Hepatocyte (in vitro differentiated cells): ENCODE measurements at regions not wholly inside any gene's neighbourhood (a gene's known extent, or its start where the extent isn't known, plus 50 kb on each side); places are given as distances from the start of the nearest gene placed in this dataset.

Experiments
- DNase-seq: peaks from one replicate; pipeline ENCODE4 v3.0.0-alpha.2; 2016; ENCODE audit warnings: low spot score
- H2AFZ ChIP-seq: fragments of 200-600 bp; sonication (generic); 2 replicates; pipeline ENCODE4 v1.6.0; 2016; ENCODE audit warnings: antibody characterized with exemption, mild to moderate bottlenecking
- H3K27ac ChIP-seq: fragments of 200-600 bp; sonication (generic); 2 replicates; pipeline ENCODE4 v1.5.1; 2016; ENCODE audit warnings: mild to moderate bottlenecking
- H3K27me3 ChIP-seq: fragments of 200-600 bp; sonication (generic); 2 replicates; pipeline ENCODE4 v1.6.1; 2016
- H3K36me3 ChIP-seq: fragments of 200-600 bp; sonication (generic); replicated peaks from 2 replicates; pipeline ENCODE4 v1.5.1; 2016; ENCODE audit warnings: low read depth; ENCODE audit not compliant: insufficient read depth
- H3K4me1 ChIP-seq: fragments of 200-600 bp; sonication (generic); 2 replicates; pipeline ENCODE4 v1.5.1; 2016; ENCODE audit warnings: mild to moderate bottlenecking, moderate library complexity; ENCODE audit not compliant: insufficient read depth
- H3K4me2 ChIP-seq: fragments of 200-600 bp; sonication (generic); 2 replicates; pipeline ENCODE4 v1.6.0; 2016
- H3K4me3 ChIP-seq: fragments of 200-600 bp; sonication (generic); 2 replicates; pipeline ENCODE4 v1.5.1; 2016; ENCODE audit warnings: mild to moderate bottlenecking
- H3K79me2 ChIP-seq: fragments of 200-600 bp; sonication (generic); 2 replicates; pipeline ENCODE4 v1.6.0; 2017; ENCODE audit warnings: mild to moderate bottlenecking
- H3K9me2 ChIP-seq: fragments of 200-600 bp; sonication (generic); replicated peaks from 2 replicates; pipeline ENCODE4 v1.6.0; 2017; ENCODE audit warnings: mild to moderate bottlenecking; ENCODE audit not compliant: insufficient read depth
- H3K9me3 ChIP-seq: fragments of 200-600 bp; sonication (generic); 2 replicates; pipeline ENCODE4 v1.5.1; 2016; ENCODE audit warnings: low read depth, mild to moderate bottlenecking
- H4K20me1 ChIP-seq: fragments of 200-600 bp; sonication (generic); 2 replicates; pipeline ENCODE4 v1.6.0; 2016; ENCODE audit warnings: mild to moderate bottlenecking; ENCODE audit not compliant: insufficient read depth, poor library complexity, severe bottlenecking
- CTCF ChIP-seq: fragments of 200-600 bp; sonication (generic); IDR thresholded peaks from 2 replicates; pipeline ENCODE4 v1.5.1; 2016; ENCODE audit warnings: antibody characterized with exemption, mild to moderate bottlenecking; ENCODE audit not compliant: poor library complexity
- EZH2 ChIP-seq: fragments of 200-600 bp; sonication (generic); IDR thresholded peaks from 2 replicates; pipeline ENCODE4 v1.6.1; 2016; ENCODE audit warnings: antibody characterized with exemption, mild to moderate bottlenecking, borderline replicate concordance
- EZH2phosphoT487 ChIP-seq: fragments of 200-600 bp; sonication (generic); IDR thresholded peaks from one replicate; pipeline ENCODE4 v1.6.1; 2018; ENCODE audit warnings: antibody characterized with exemption, mild to moderate bottlenecking, low read depth, moderate library complexity; ENCODE audit not compliant: unreplicated experiment, severe bottlenecking
- WGBS: methylation state at CpG from one replicate; pipeline ENCODE4 v1.1.6; 2016; ENCODE audit warnings: low lambda C conversion rate; ENCODE audit errors: missing lambda C conversion rate; 5-methylcytosine and 5-hydroxymethylcytosine counted together

GRCh38 chr1:29631836-29632805, 395.8 kb downstream of the PTPRU start:
- no peaks in the 10 kb centered on the region for H3K27me3 ChIP-seq
- H3K4me1 ChIP-seq: peaks cover 4% of the 10 kb centered on the region
- no peaks in the 10 kb centered on the region for H3K79me2 ChIP-seq
- H3K27ac ChIP-seq: no peak overlapping the region
- no peaks in the 10 kb centered on the region for H3K9me2 ChIP-seq
- H3K4me2 ChIP-seq: no peak overlapping the region
- H4K20me1 ChIP-seq: no peaks in the 10 kb centered on the region
- DNase-seq: no peak
- H3K9me3 ChIP-seq: no peaks in the 10 kb centered on the region
- TF ChIP-seq CTCF (no peak), EZH2 (no peak), EZH2phosphoT487 (no peak)
- no peaks in the 10 kb centered on the region for H3K36me3 ChIP-seq
- no peak overlapping the region for H3K4me3 ChIP-seq
- H2AFZ ChIP-seq: no peak overlapping the region
- 86% methylated on average over 9 of the region's 9 CpGs for WGBS

GRCh38 chr1:29631361-29631760, 395.0 kb downstream of the PTPRU start:
- Histone ChIP-seq H3K36me3 (no peaks in the 10 kb centered on the region), H3K4me2 (no peak overlapping the region), H4K20me1 (no peaks in the 10 kb centered on the region), H3K9me3 (no peaks in the 10 kb centered on the region), H3K27ac (no peak overlapping the region), H3K9me2 (no peaks in the 10 kb centered on the region), H3K27me3 (no peaks in the 10 kb centered on the region), H3K4me1 (peaks cover 4% of the 10 kb centered on the region), H3K79me2 (no peaks in the 10 kb centered on the region), H2AFZ (no peak overlapping the region), H3K4me3 (no peak overlapping the region)
- no peak for DNase-seq
- WGBS: 76% methylated on average over 5 of the region's 5 CpGs
- TF ChIP-seq CTCF (no peak), EZH2phosphoT487 (no peak), EZH2 (no peak)

DNA sequence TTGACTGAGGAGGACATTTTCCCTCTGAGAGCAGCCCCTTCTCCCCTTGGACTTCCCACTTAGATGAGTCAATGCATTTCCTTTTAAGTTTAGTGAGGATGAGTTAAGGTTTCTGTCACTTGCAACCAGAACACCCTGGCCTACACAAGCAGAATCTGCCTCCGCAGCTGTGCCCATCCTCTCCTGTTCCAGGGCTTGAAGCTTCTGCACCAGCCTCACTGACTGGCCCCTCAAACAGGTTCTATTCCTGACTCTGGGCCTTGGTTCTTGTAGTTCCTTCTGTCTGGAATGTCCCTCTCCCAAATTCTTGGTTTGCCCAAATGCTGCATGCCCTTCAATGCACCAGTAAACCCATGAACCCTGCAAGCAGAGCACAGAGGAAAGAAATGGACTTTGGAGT, 394.4 kb downstream of the PTPRU start:
- Histone ChIP-seq H3K27ac (no peak overlapping the region), H2AFZ (no peak overlapping the region), H3K4me2 (no peak overlapping the region), H3K79me2 (no peaks in the 10 kb centered on the region), H3K4me1 (peaks cover 4% of the 10 kb centered on the region), H3K27me3 (no peaks in the 10 kb centered on the region), H3K36me3 (no peaks in the 10 kb centered on the region), H3K4me3 (no peak overlapping the region), H3K9me3 (no peaks in the 10 kb centered on the region), H3K9me2 (no peaks in the 10 kb centered on the region), H4K20me1 (no peaks in the 10 kb centered on the region)
- DNase-seq: no peak
- WGBS: 100% methylated on average over 1 of the region's 1 CpG
- TF ChIP-seq EZH2phosphoT487 (no peak), EZH2 (no peak), CTCF (no peak)
